ENCODE measurements at regions not wholly inside any gene's neighbourhood (a gene's known extent, or its start where the extent isn't known, plus 50 kb on each side); places are given as distances from the start of the nearest gene placed in this dataset.

DNA sequence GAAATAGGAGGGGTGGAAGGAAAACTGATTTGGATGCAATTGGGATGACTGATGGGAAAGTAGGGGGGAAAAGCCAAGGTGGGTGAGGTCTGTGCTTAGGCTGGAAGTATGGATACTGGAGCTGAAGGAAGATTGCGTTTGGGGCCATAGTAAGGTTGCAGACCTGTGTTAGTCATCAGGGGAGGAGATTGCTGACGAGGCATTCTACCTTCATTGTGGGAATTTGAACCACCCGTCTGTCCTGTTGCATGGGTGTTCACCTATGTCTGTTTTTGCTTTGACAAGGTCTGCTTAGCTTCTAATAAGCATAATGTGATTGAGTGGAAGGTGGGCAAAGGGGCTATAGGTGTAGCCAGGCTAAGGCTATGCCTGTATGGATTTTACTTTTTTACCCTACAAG is 323.8 kb downstream of the BLID start:
- Histone ChIP-seq H3K4me3 (no peak overlapping the region), H3K27ac (no peak overlapping the region), H3K36me3 (no peaks in the 10 kb centered on the region), H3K27me3 (no peaks in the 10 kb centered on the region), H3K4me1 (no peaks in the 10 kb centered on the region), H3K9me3 (no peaks in the 10 kb centered on the region)
- WGBS, 2 donors = 45 to 76% methylated on average over 3 of the region's 3 CpGs
- TF ChIP-seq, protein P1, sequence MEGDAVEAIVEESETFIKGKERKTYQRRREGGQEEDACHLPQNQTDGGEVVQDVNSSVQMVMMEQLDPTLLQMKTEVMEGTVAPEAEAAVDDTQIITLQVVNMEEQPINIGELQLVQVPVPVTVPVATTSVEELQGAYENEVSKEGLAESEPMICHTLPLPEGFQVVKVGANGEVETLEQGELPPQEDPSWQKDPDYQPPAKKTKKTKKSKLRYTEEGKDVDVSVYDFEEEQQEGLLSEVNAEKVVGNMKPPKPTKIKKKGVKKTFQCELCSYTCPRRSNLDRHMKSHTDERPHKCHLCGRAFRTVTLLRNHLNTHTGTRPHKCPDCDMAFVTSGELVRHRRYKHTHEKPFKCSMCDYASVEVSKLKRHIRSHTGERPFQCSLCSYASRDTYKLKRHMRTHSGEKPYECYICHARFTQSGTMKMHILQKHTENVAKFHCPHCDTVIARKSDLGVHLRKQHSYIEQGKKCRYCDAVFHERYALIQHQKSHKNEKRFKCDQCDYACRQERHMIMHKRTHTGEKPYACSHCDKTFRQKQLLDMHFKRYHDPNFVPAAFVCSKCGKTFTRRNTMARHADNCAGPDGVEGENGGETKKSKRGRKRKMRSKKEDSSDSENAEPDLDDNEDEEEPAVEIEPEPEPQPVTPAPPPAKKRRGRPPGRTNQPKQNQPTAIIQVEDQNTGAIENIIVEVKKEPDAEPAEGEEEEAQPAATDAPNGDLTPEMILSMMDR (IDR thresholded peaks at IDR 0.05) = no peak
- no peak for TF ChIP-seq POLR2A (IDR thresholded peaks at IDR 0.05)
- intact Hi-C loops (cut with DNase I) = no loop called here
- no peak for DNase-seq

DNA sequence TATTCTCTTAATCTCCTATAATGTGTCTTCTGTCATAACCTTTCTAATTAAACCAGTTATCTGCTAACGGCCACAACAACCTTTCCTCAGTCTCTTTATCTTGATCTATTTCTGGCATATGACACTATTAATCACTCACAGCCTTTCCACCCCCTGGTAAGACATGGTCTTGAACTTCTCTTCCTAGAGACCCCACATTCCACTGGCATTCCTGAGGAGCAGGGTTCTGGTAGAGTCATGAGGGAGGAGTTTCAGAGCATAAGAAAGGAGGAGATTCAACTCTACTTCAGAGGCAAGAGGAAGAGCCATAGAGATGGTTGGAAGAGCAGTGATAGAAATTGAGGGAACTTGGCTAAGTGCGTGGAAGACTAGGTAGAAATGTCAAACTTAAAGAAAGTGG is 325.6 kb downstream of the BLID start:
- H3K27ac ChIP-seq = no peak overlapping the region
- H3K27me3 ChIP-seq = no peaks in the 10 kb centered on the region
- TF ChIP-seq POLR2A (IDR thresholded peaks at IDR 0.05) = no peak
- TF ChIP-seq, protein P1 (IDR thresholded peaks at IDR 0.05) = no peak
- 66 to 88% methylated on average over 2 of the region's 2 CpGs for WGBS, 2 donors
- no peaks in the 10 kb centered on the region for H3K9me3 ChIP-seq
- H3K4me3 ChIP-seq = no peak overlapping the region
- DNase-seq = no peak
- H3K4me1 ChIP-seq = no peaks in the 10 kb centered on the region
- H3K36me3 ChIP-seq = no peaks in the 10 kb centered on the region
- intact Hi-C loops (cut with DNase I) = no loop called here

DNA sequence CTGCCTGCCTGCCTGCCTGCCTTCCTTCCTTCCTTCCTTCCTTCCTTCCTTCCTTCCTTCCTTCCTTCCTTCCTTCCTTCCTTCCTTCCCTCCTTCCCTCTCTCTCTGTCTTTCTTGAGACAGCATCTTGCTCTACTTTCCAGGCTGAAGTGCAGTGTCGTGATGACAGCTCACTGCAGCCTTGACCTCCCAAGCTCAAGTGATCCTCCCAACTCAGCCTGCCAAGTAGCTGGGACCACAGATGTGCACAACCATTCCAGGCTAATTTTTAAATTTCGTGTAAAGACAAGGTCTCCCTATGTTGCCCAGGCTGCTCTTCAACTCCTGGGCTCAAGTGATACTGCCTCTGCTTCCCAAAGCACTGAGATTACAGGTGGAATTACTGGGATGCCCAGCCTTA is 328.2 kb upstream of the SORL1-AS1 start:
- Histone ChIP-seq H3K4me1 (no peaks in the 10 kb centered on the region), H3K9me3 (no peaks in the 10 kb centered on the region), H3K27ac (no peak overlapping the region), H3K27me3 (no peaks in the 10 kb centered on the region), H3K4me3 (no peak overlapping the region), H3K36me3 (no peaks in the 10 kb centered on the region)
- 60 to 74% methylated on average over 2 of the region's 2 CpGs for WGBS, 2 donors
- TF ChIP-seq, protein P1 (IDR thresholded peaks at IDR 0.05) = no peak
- TF ChIP-seq POLR2A (IDR thresholded peaks at IDR 0.05) = no peak
- intact Hi-C loops (cut with DNase I) = no loop called here
- DNase-seq = no peak

DNA sequence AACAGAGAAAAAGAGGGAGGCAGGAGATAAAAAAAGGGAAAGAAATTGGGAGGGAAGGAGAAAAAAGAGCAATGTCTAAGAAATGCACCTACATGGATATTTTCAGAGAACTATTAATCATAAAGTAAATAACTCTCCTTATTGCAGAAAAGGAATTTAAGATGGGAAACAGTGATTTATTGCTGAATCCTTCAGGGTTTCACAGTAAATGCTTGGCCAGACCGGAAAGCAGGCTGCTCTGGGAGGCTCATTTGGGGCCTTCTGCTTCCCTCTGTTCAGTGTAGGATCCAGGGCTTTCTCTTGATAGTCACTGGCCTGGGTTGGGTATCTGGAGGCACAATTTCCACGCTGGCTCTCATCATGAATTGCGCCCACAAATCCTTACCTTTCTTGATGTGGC is 324.3 kb upstream of the SORL1-AS1 start:
- Histone ChIP-seq H3K4me1 (no peaks in the 10 kb centered on the region), H3K4me3 (no peak overlapping the region), H3K36me3 (no peaks in the 10 kb centered on the region), H3K27me3 (no peaks in the 10 kb centered on the region), H3K9me3 (no peaks in the 10 kb centered on the region), H3K27ac (no peak overlapping the region)
- intact Hi-C loops (cut with DNase I) = no loop called here
- TF ChIP-seq, protein P1 (IDR thresholded peaks at IDR 0.05) = no peak
- no peak for TF ChIP-seq POLR2A (IDR thresholded peaks at IDR 0.05)
- WGBS, 2 donors = 50 to 70% methylated on average over 1 to 3 of the region's 3 CpGs
- no peak for DNase-seq

DNA sequence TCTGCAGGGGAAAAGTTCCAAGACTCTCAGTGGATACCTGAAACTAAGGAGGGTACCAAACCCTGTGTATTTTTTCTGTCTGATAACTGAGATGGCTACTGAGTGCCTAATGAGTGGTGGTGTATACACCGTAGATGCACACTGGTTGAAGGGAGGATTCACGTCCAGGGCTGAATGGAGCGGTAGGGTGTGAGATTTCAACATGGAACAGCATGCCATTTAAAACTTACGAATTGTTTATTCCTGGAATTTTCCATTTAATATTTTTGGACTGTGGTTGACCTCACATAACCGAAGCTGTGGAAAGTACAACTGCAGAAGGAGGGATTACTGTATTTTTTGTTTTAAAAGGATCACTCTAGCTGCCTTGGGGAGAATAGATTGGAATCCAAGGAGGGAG is 322.5 kb upstream of the SORL1-AS1 start:
- H3K36me3 ChIP-seq = no peaks in the 10 kb centered on the region
- H3K27ac ChIP-seq = no peak overlapping the region
- no peak for DNase-seq
- intact Hi-C loops (cut with DNase I) = no loop called here
- H3K27me3 ChIP-seq = no peaks in the 10 kb centered on the region
- no peaks in the 10 kb centered on the region for H3K4me1 ChIP-seq
- no peak overlapping the region for H3K4me3 ChIP-seq
- no peaks in the 10 kb centered on the region for H3K9me3 ChIP-seq
- TF ChIP-seq, protein P1 (IDR thresholded peaks at IDR 0.05) = no peak
- TF ChIP-seq POLR2A (IDR thresholded peaks at IDR 0.05) = no peak
- WGBS, 2 donors = 42 to 70% methylated on average over 5 of the region's 5 CpGs
